GM12872 (cell line): ENCODE measurements at regions not wholly inside any gene's neighbourhood (a gene's known extent, or its start where the extent isn't known, plus 50 kb on each side); places are given as distances from the start of the nearest gene placed in this dataset.

Source experiments
- CTCF ChIP-seq: IDR thresholded peaks from 3 replicates; pipeline ENCODE4 v1.5.1; 2011; ENCODE audit warnings: low read depth, mild to moderate bottlenecking, low read length, moderate library complexity; ENCODE audit not compliant: insufficient read depth

- no peak for TF ChIP-seq CTCF
Measured at GRCh38 chr13:80214050-80214449, 126.9 kb downstream of the SPRY2 start.

GRCh38 chr13:80213201-80213600 is 127.7 kb downstream of the SPRY2 start:
- TF ChIP-seq CTCF, result no peak

- no peak for TF ChIP-seq CTCF
Measured at GRCh38 chr13:80211566-80211965, 129.4 kb downstream of the SPRY2 start.

- no peak for TF ChIP-seq CTCF
Measured at GRCh38 chr13:80204642-80205041, 136.3 kb downstream of the SPRY2 start.

GRCh38 chr13:80203496-80203895 is 137.4 kb downstream of the SPRY2 start:
- no peak for TF ChIP-seq CTCF

- no peak for TF ChIP-seq CTCF
Measured at GRCh38 chr13:80201694-80202468, 139.0 kb downstream of the SPRY2 start.

- TF ChIP-seq CTCF, result no peak
Measured at GRCh38 chr13:80199585-80200292, 141.2 kb downstream of the SPRY2 start.
